ENCODE measurements at regions not wholly inside any gene's neighbourhood (a gene's known extent, or its start where the extent isn't known, plus 50 kb on each side); places are given as distances from the start of the nearest gene placed in this dataset.

DNA sequence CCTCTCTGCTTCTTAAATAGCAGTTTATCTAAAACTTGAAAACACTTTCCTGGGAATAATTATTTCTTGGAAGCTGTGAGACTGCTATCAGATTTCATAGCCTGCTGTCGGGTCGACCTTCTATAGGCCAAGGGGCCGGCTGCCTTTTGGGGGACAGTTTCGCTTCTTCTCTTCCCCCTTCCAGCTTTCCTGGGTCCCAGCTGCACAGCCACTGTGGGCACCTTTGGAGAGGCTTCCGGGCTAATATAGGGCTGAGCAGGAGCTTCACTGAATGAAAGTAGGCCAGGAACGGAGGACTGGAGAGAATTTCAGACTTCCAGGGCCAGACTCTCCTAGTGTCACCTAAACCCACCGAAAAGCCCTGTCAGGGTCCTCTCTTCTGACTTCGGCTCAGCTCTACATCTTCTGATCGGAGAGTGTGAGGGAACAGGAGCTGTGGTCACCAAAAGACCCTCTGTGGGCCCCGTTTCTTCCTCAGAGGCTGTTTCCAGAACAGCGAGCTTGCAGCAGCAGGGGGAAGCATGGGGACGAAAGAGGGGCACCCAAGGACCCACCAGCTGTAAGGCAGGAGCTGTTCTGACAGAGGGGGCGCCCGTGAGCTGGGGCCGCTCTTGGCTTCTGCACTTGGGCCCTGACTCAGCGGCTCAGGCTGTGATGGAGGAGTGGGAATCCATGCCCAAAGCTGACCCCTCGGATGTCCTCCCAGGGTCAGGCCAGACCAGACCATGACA, 620.6 kb downstream of the BCOR start:
- Histone ChIP-seq H3K79me2 (ENCODE audit: insufficient read depth, low read length) (no peaks in the 10 kb centered on the region), H3K27me3 (ENCODE audit: low read length) (no peaks in the 10 kb centered on the region), H2AFZ (ENCODE audit: low read depth, low read length, severe bottlenecking) (no peak overlapping the region), H3K9me3 (ENCODE audit: insufficient read depth, low read length) (no peaks in the 10 kb centered on the region), H3K4me2 (ENCODE audit: low read depth, low read length, poor library complexity, severe bottlenecking) (no peak overlapping the region), H3K27ac (ENCODE audit: low read depth, low read length) (no peak overlapping the region), H4K20me1 (ENCODE audit: low read depth, low read length) (no peaks in the 10 kb centered on the region), H3K9me2 (replicated peaks; ENCODE audit: insufficient read depth, low read length) (no peaks in the 10 kb centered on the region), H3K4me3 (ENCODE audit: insufficient read depth, low read length, poor library complexity, severe bottlenecking) (no peak overlapping the region), H3K9ac (ENCODE audit: low read length) (no peak overlapping the region), H3K36me3 (ENCODE audit: low read length) (no peaks in the 10 kb centered on the region), H3F3A (ENCODE audit: insufficient read depth) (no peaks in the 10 kb centered on the region)
- TF ChIP-seq EZH2phosphoT487 (conservative IDR thresholded peaks at IDR 0.05; ENCODE audit: low read length) (no peak), CTCF (IDR thresholded peaks at IDR 0.05; ENCODE audit: insufficient read depth, low read length, poor library complexity, severe bottlenecking) (no peak)

DNA sequence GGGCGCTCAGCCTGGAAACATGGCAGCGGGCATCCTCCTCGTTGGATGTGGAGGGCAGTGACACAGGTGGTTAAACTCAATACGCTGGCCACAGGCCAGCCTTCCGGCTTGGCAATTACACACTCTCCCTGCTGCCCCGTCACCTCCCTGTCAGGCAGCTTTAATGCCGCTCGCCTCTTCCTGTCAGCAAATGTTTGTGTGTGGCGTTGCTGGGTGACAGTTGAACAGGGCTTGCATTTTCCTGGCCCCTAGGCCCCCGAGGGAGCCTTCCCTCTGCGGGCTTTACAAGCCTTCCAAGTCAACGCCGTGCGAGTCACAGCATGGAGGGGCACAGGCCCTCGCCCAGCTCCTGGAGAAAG, 620.0 kb downstream of the BCOR start:
- H3K27me3 ChIP-seq (ENCODE audit: low read length): no peaks in the 10 kb centered on the region

DNA sequence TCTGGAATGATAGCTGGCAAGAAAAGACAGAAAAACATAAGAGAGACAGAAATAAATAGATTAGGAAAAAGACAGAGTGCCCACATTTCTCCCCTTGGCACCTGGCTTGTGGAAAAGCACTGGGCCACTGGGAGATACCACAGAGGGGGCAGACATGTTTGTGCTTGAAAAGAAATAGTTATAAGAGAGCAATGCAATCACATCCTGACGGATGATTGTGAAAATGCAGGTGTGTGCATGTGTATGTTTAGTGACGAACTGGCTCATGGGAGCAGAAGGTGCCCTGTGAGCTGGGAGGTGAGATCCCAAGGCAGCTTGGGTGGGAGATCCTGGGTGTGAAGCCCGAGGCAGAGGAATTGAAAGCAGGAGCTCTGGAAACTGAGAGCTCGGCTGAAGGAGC, 617.9 kb downstream of the BCOR start:
- H3K4me3 ChIP-seq (ENCODE audit: insufficient read depth, low read length, poor library complexity, severe bottlenecking): no peak overlapping the region
- H3K79me2 ChIP-seq (ENCODE audit: insufficient read depth, low read length): no peaks in the 10 kb centered on the region
- no peaks in the 10 kb centered on the region for H3F3A ChIP-seq (ENCODE audit: insufficient read depth)
- no peaks in the 10 kb centered on the region for H3K27me3 ChIP-seq (ENCODE audit: low read length)
- no peak overlapping the region for H3K9ac ChIP-seq (ENCODE audit: low read length)
- no peaks in the 10 kb centered on the region for H3K9me2 ChIP-seq (replicated peaks; ENCODE audit: insufficient read depth, low read length)
- H3K27ac ChIP-seq (ENCODE audit: low read depth, low read length): no peak overlapping the region
- H3K36me3 ChIP-seq (ENCODE audit: low read length): no peaks in the 10 kb centered on the region
- no peak overlapping the region for H2AFZ ChIP-seq (ENCODE audit: low read depth, low read length, severe bottlenecking)
- no peaks in the 10 kb centered on the region for H3K9me3 ChIP-seq (ENCODE audit: insufficient read depth, low read length)
- no peaks in the 10 kb centered on the region for H4K20me1 ChIP-seq (ENCODE audit: low read depth, low read length)
- TF ChIP-seq EZH2phosphoT487 (conservative IDR thresholded peaks at IDR 0.05; ENCODE audit: low read length) (no peak), CTCF (IDR thresholded peaks at IDR 0.05; ENCODE audit: insufficient read depth, low read length, poor library complexity, severe bottlenecking) (no peak)
- H3K4me2 ChIP-seq (ENCODE audit: low read depth, low read length, poor library complexity, severe bottlenecking): no peak overlapping the region

More for the DNA sequence above, 620.0 kb downstream of the BCOR start:
- no peaks in the 10 kb centered on the region for H3F3A ChIP-seq (ENCODE audit: insufficient read depth)
- no peaks in the 10 kb centered on the region for H3K9me3 ChIP-seq (ENCODE audit: insufficient read depth, low read length)
- no peak overlapping the region for H2AFZ ChIP-seq (ENCODE audit: low read depth, low read length, severe bottlenecking)
- no peaks in the 10 kb centered on the region for H3K9me2 ChIP-seq (replicated peaks; ENCODE audit: insufficient read depth, low read length)
- no peaks in the 10 kb centered on the region for H3K36me3 ChIP-seq (ENCODE audit: low read length)
- H4K20me1 ChIP-seq (ENCODE audit: low read depth, low read length): no peaks in the 10 kb centered on the region
- no peak overlapping the region for H3K9ac ChIP-seq (ENCODE audit: low read length)
- no peak for TF ChIP-seq CTCF (IDR thresholded peaks at IDR 0.05; ENCODE audit: insufficient read depth, low read length, poor library complexity, severe bottlenecking)
- no peak for TF ChIP-seq EZH2phosphoT487 (conservative IDR thresholded peaks at IDR 0.05; ENCODE audit: low read length)
- H3K4me3 ChIP-seq (ENCODE audit: insufficient read depth, low read length, poor library complexity, severe bottlenecking): no peak overlapping the region
- no peaks in the 10 kb centered on the region for H3K79me2 ChIP-seq (ENCODE audit: insufficient read depth, low read length)
- no peak overlapping the region for H3K4me2 ChIP-seq (ENCODE audit: low read depth, low read length, poor library complexity, severe bottlenecking)
- H3K27ac ChIP-seq (ENCODE audit: low read depth, low read length): no peak overlapping the region
